Activated CD4-positive, alpha-beta T cell treated with anti-CD3 and anti-CD28 coated beads for 36 hours (primary cell): ENCODE measurements at regions not wholly inside any gene's neighbourhood (a gene's known extent, or its start where the extent isn't known, plus 50 kb on each side); places are given as distances from the start of the nearest gene placed in this dataset.
"Not testable (repeated sequence)": the region's sequence is repeated elsewhere in the genome, so short reads cannot be mapped to it uniquely, and the experiment has no call there.

ENCODE experiments used
- ATAC-seq: fragments of 200-7000 bp; cut with Tn5 transposase; one replicate; pipeline ENCODE4 v1.10.0; 2021; ENCODE audit warnings: mild to moderate bottlenecking, moderate library complexity
- CTCF ChIA-PET: fragments of 350-600 bp; sonication (Branson Sonifier 250); formaldehyde crosslinking; loops from one replicate; lab custom pipeline; 2021; ENCODE audit warnings: antibody characterized with exemption; lab: Charles Lee
- POLR2A ChIA-PET: fragments of 350-600 bp; sonication (Branson Sonifier 250); formaldehyde crosslinking; loops from one replicate; lab custom pipeline; 2021; ENCODE audit warnings: antibody characterized with exemption, inconsistent platforms; lab: Charles Lee
- DNase-seq: peaks from one replicate; pipeline ENCODE4 v3.0.0-alpha.2; 2020
- H3K27ac Mint-ChIP-seq: one replicate; pipeline ENCODE4 v1.8.0; 2021; ENCODE audit warnings: mixed read lengths
- H3K27me3 Mint-ChIP-seq: one replicate; pipeline ENCODE4 v1.8.0; 2021; ENCODE audit warnings: mixed read lengths
- H3K36me3 Mint-ChIP-seq: one replicate; pipeline ENCODE4 v1.8.0; 2021; ENCODE audit warnings: low read depth, mixed read lengths
- H3K4me1 Mint-ChIP-seq: one replicate; pipeline ENCODE4 v1.8.0; 2021; ENCODE audit warnings: mixed read lengths
- H3K4me3 Mint-ChIP-seq: one replicate; pipeline ENCODE4 v1.8.0; 2021; ENCODE audit warnings: mild to moderate bottlenecking, moderate library complexity, mixed read lengths
- H3K9me3 Mint-ChIP-seq: one replicate; pipeline ENCODE4 v1.8.0; 2021; ENCODE audit warnings: low read depth, mixed read lengths
- intact Hi-C, 2 experiments: fragments of 100-400 bp; cut with DNase I in 1 of 2; cut with micrococcal nuclease in 1 of 2; formaldehyde crosslinking; loops; one replicate each; pipeline versions ENCODE4 v1.14.2 to v1.15.1; 2022 to 2024; cut with DNase I, micrococcal nuclease

DNA sequence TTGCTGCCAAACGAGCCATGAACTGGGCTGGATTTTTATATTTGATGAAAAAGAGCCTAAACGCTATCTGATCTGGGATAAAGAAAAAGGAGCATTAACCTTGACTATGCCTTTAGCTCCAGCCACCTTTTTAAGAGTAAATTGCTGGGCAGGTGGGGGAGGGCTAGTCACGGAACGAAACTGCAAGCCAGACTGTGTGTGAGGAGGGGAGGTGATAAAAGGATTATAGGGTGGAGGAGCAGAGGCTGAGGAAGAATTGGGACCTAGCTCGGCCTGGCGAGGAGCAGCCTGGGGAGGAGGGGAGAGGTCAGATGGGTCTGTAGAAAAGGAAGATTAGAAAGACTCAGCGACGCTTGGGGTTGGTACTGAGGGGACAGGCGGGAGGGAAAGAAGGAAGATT is 183.1 kb downstream of the CD83 start:
- DNase-seq, ATAC-seq, CTCF ChIA-PET, H3K27ac Mint-ChIP-seq, H3K36me3 Mint-ChIP-seq, POLR2A ChIA-PET, H3K9me3 Mint-ChIP-seq, intact Hi-C loops, H3K4me3 Mint-ChIP-seq, H3K27me3 Mint-ChIP-seq: not testable (repeated sequence)
- peaks cover 10% of the 10 kb centered on the region for H3K4me1 Mint-ChIP-seq

DNA sequence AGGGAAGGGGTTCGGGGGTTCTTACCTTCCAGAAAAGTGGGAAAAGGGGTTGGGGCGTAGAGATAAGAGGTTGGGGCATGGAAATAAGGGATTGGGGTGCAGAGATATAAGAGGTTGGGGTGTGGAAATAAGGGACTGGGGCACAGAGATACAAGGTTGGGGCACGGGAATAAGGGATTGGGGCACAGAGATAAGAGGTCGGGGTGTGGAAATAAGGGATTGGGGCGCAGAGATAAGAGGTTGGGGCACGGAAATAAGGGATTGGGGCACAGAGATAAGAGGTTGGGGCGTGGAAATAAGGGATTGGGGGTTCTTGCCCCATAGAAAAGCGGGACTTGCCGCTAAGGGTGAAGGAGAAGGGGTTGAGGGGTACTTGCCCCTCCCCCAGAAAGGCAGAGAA is 183.9 kb downstream of the CD83 start:
- H3K27me3 Mint-ChIP-seq, intact Hi-C loops, H3K27ac Mint-ChIP-seq, H3K9me3 Mint-ChIP-seq, H3K4me3 Mint-ChIP-seq, CTCF ChIA-PET, ATAC-seq, DNase-seq, H3K36me3 Mint-ChIP-seq, POLR2A ChIA-PET: not testable (repeated sequence)
- H3K4me1 Mint-ChIP-seq = peaks cover 10% of the 10 kb centered on the region

DNA sequence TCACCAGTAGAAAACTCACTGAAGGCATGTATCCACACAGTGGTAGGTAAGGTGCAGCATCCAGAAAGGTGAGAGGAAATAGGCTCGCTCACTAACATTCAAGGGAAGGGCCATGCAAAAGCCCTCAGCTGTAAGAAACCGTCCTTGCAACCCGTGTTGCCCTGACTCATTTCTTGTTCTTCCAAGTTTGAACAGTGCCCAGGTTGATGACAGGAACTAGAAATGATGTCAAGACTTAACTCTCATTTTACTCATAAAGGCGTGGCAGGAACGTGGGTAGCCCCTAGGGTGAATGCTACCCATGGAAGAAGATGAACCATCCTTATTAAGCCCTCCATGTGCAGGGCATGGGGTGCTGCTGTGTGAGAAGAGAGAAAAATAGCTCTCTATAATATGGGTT is 187.6 kb downstream of the CD83 start:
- ATAC-seq (peak; percentile 98), DNase-seq (peak; percentile 61)
- ChIA-PET POLR2A (no interaction called here), CTCF (interaction anchor here (0.6 to 1.1 kb wide), 2 partner anchors 33 to 49 kb away, joined by 3 read pairs; no protein-coding TSS in a partner anchor)
- Mint-ChIP-seq H3K4me3 (no peak overlapping the region), H3K27ac (peak overlapping the region; percentile 65), H3K27me3 (no peaks in the 10 kb centered on the region), H3K9me3 (no peaks in the 10 kb centered on the region), H3K4me1 (peaks cover 10% of the 10 kb centered on the region), H3K36me3 (no peaks in the 10 kb centered on the region)
- intact Hi-C loops = no loop called here

DNA sequence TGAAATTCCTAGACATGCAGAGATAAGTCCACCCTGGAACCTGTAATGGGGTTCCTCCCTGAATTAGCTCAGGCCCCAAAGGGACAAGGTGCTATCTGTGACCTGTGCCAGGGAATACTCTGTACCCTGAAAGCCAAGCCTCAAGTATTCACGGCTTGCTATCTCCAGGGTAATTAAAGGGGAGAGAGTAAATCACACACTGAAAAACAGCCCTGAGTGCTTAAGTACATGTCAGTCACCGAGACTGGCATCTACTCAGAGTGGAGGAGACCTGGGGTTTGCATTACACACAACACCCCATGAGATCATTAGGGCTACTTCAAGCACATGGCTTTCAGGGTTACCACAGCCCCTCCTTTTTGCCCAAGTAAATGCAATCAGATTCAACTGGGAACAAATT is 188.1 kb downstream of the CD83 start:
- no peak overlapping the region for H3K4me3 Mint-ChIP-seq
- no peak overlapping the region for H3K27ac Mint-ChIP-seq
- H3K27me3 Mint-ChIP-seq = no peaks in the 10 kb centered on the region
- intact Hi-C loops = no loop called here
- no peaks in the 10 kb centered on the region for H3K9me3 Mint-ChIP-seq
- DNase-seq (no peak), ATAC-seq (peak; percentile 24)
- H3K36me3 Mint-ChIP-seq = no peaks in the 10 kb centered on the region
- ChIA-PET POLR2A (interaction anchor here (0.7 kb wide), 1 partner anchor 426 kb away, joined by 7 read pairs; no protein-coding TSS in a partner anchor), CTCF (interaction anchor here (0.6 to 1.1 kb wide), 3 partner anchors 22 to 49 kb away, joined by 3 to 4 read pairs (median 3); no protein-coding TSS in a partner anchor)
- peaks cover 10% of the 10 kb centered on the region for H3K4me1 Mint-ChIP-seq

DNA sequence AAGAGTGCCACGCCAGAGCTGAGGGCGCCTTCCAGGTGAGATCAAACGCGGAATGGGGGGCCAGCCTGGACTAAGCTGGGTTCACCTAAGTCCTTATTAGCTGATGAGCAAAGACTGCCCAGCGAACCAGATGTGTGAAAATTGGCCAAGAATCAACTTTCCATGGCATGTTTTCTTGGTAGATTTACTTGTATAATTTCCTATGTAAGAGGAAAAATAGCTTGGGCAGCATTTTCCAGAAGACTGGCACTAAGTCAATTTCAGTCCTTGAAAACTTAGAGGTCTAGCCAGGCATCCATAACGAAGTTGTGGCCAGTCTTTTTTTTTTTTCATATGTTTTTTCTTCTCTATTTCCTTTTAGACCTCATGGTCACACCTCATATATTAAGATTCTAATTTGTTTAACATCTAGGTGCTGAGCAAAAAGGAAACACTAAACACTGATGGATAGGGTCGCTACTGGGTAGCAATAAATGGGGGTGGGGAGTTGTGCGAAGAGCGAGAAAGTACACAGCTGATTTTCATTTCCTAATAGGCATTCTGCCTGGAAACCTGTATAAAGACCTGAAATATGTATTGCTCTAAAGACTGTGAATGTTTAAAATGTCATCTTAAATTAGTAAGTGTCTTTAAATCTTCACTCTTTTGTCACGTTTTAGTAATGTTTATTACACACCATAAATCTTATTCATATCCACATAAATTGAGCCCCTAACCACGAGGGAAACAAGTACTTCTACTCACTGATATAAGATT is 188.8 kb downstream of the CD83 start:
- ATAC-seq (no peak), DNase-seq (no peak)
- peaks cover 10% of the 10 kb centered on the region for H3K4me1 Mint-ChIP-seq
- H3K27me3 Mint-ChIP-seq = no peaks in the 10 kb centered on the region
- no peak overlapping the region for H3K4me3 Mint-ChIP-seq
- no peaks in the 10 kb centered on the region for H3K9me3 Mint-ChIP-seq
- POLR2A ChIA-PET = interaction anchor here (0.7 kb wide), 1 partner anchor 425 kb away, joined by 7 read pairs; no protein-coding TSS in a partner anchor
- intact Hi-C loops = no loop called here
- CTCF ChIA-PET = interaction anchor here (0.9 kb wide), 1 partner anchor 23 kb away, joined by 4 read pairs; no protein-coding TSS in a partner anchor
- no peaks in the 10 kb centered on the region for H3K36me3 Mint-ChIP-seq
- H3K27ac Mint-ChIP-seq = no peak overlapping the region

DNA sequence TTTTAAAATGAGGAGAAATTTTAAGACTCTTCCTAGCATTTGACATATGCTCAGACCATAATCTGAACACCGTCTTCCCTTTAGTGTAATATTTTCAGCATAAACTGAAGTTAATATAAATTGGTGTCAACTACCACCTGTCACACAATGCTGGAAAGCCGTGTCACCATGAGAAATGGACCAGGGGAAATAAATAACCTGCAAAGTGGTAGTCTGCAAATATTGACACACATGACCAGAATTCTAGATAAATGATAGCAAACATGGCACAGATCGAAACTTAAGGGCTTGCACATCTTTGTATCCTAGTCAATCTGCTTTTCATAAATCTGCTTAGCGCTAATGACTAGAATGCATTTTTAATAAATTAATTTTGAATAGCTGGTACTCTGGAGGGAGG is 191.9 kb downstream of the CD83 start:
- Mint-ChIP-seq H3K36me3 (no peaks in the 10 kb centered on the region), H3K27me3 (no peaks in the 10 kb centered on the region), H3K4me1 (peaks cover 12% of the 10 kb centered on the region), H3K9me3 (no peaks in the 10 kb centered on the region), H3K27ac (no peak overlapping the region), H3K4me3 (no peak overlapping the region)
- no peak for ATAC-seq
- no peak for DNase-seq
- intact Hi-C loops = no loop called here
- CTCF ChIA-PET = interaction anchor here (0.8 kb wide), 1 partner anchor 40 kb away, joined by 3 read pairs; no protein-coding TSS in a partner anchor
- POLR2A ChIA-PET = no interaction called here

DNA sequence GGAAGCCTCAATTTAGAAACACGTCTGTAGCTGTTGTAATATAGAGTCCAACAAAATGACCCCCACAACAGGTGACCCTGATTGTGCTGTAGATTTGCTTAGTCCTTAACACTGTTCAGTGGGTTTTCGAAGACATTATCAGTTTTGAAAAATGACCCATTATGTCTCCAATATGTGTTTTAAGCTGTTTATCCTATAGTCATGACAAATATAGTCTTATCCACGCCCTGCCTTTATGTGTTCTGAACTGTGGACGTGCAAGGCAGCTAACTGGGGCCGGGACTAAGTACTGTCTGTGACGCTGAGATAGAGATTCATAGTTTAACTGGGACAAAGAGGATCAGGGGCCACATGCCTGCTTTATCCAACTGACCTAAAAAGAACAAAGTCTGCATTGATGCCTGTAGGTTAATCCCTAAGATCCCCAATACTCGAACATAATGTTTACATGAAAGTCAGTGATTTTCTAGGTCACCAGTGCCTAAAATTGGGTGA is 192.4 kb downstream of the CD83 start:
- ChIA-PET POLR2A (no interaction called here), CTCF (no interaction called here)
- no peak overlapping the region for H3K4me3 Mint-ChIP-seq

DNA sequence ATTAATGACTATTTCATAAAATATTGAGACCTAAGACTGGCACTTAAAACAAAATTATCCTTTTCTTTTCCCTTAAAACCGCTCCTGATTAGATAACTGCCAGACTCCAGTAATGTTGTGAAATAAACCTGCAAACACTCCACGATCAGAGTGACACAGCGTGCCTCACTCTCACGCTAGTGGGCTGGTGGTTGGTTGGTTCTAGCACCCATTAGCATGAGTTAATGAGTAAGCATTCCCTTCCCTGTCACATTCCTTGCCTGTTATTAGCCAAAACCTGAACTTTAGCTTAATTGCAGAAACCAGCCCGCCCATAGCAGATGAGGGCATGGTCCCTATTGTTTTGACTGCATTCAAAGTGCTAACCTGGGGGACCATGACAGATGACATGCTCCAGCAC is 193.4 kb downstream of the CD83 start:
- ChIA-PET CTCF (no interaction called here), POLR2A (no interaction called here)
- intact Hi-C loops = no loop called here
- H3K4me1 Mint-ChIP-seq = peaks cover 6% of the 10 kb centered on the region
- no peak overlapping the region for H3K4me3 Mint-ChIP-seq
- H3K27me3 Mint-ChIP-seq = no peaks in the 10 kb centered on the region
- H3K36me3 Mint-ChIP-seq = no peaks in the 10 kb centered on the region
- no peak for ATAC-seq
- no peaks in the 10 kb centered on the region for H3K9me3 Mint-ChIP-seq
- no peak overlapping the region for H3K27ac Mint-ChIP-seq
- DNase-seq = no peak

More for the DNA sequence above, 192.4 kb downstream of the CD83 start:
- no peaks in the 10 kb centered on the region for H3K9me3 Mint-ChIP-seq
- H3K36me3 Mint-ChIP-seq = no peaks in the 10 kb centered on the region
- ATAC-seq (no peak), DNase-seq (no peak)
- no peak overlapping the region for H3K27ac Mint-ChIP-seq
- no peaks in the 10 kb centered on the region for H3K27me3 Mint-ChIP-seq
- H3K4me1 Mint-ChIP-seq = peaks cover 12% of the 10 kb centered on the region
- intact Hi-C loops = no loop called here

DNA sequence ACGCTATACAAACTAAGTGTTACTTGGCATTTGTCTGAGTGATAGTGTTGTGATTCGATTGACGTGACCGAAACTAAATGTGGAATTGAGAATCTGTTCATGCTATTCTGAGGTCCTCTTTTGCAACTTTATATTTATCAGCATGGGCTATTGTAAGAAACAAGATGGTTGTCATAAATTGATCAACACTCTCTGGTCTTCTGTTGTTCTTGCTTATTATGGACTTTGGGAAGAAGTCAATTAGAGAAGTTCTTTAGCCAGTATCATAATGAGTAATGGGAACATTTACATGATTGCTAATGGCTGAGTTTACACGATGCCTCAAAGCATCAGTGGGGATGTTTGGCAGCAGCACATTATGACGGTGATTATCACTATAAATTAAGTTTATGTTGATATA is 195.0 kb downstream of the CD83 start:
- Mint-ChIP-seq H3K27ac (no peak overlapping the region), H3K9me3 (no peaks in the 10 kb centered on the region), H3K4me1 (peaks cover 15% of the 10 kb centered on the region), H3K27me3 (no peaks in the 10 kb centered on the region), H3K36me3 (no peaks in the 10 kb centered on the region), H3K4me3 (no peak overlapping the region)
- intact Hi-C loops = no loop called here
- DNase-seq (no peak), ATAC-seq (no peak)
- POLR2A ChIA-PET = no interaction called here
- CTCF ChIA-PET = interaction anchor here (0.7 kb wide), 1 partner anchor 405 kb away, joined by 3 read pairs; no protein-coding TSS in a partner anchor

DNA sequence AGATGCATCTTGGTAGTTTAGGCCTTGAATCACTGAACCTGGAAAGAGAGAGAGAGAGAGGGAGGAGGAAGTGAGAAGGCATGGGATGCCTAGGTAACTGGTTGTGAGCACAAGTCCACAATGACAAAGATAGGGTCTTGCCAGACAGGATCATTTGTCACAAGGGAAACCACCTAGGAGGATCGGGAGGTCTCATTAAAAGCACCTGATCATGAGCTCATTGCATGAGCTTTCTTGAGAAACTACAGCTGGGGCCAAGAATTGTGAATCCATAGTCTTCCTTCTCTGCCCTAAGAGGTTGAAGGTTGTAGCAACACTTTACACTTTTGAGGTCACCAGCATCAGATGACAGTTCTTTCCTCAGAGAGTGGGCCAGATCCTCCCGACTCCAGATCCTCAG is 195.7 kb downstream of the CD83 start:
- POLR2A ChIA-PET = interaction anchor here (0.6 kb wide), 1 partner anchor 1160 kb away, joined by 3 read pairs; no protein-coding TSS in a partner anchor
- peaks cover 15% of the 10 kb centered on the region for H3K4me1 Mint-ChIP-seq
- H3K4me3 Mint-ChIP-seq = no peak overlapping the region
- H3K27me3 Mint-ChIP-seq = no peaks in the 10 kb centered on the region
- H3K36me3 Mint-ChIP-seq = no peaks in the 10 kb centered on the region
- no peak overlapping the region for H3K27ac Mint-ChIP-seq
- H3K9me3 Mint-ChIP-seq = no peaks in the 10 kb centered on the region
- DNase-seq (no peak), ATAC-seq (no peak)
- CTCF ChIA-PET = interaction anchor here (0.7 kb wide), 1 partner anchor 404 kb away, joined by 3 read pairs; no protein-coding TSS in a partner anchor
- intact Hi-C loops = no loop called here

DNA sequence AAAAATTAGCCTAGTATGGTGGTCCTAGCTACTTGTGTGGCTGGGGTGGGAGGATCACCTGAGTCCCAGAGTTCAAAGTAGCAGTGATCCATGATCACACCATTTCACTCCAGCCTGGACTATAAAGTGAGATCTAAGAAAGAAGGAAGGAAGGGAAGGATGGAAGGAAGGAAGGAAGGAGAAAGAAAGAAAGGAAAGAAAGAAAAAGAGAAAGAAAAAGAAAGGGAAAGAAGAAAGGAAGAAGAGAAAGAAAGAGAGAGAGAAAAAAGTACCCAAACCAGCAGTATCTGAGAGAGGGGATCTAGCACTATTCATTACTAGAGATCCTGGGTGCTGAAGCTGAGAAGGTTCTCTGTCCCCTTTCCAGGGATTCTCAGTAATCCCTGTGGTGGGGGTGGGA is 197.8 kb downstream of the CD83 start:
- intact Hi-C loops = no loop called here

More for the DNA sequence above, 197.8 kb downstream of the CD83 start:
- Mint-ChIP-seq H3K4me3 (no peak overlapping the region), H3K27ac (no peak overlapping the region), H3K4me1 (peaks cover 17% of the 10 kb centered on the region), H3K9me3 (no peaks in the 10 kb centered on the region), H3K27me3 (no peaks in the 10 kb centered on the region), H3K36me3 (no peaks in the 10 kb centered on the region)
- DNase-seq (no peak), ATAC-seq (no peak)
- ChIA-PET POLR2A (no interaction called here), CTCF (interaction anchor here (1.8 kb wide), 1 partner anchor 13 kb away, joined by 5 read pairs; no protein-coding TSS in a partner anchor)
